ENCODE measurements at regions not wholly inside any gene's neighbourhood (a gene's known extent, or its start where the extent isn't known, plus 50 kb on each side); places are given as distances from the start of the nearest gene placed in this dataset.

DNA sequence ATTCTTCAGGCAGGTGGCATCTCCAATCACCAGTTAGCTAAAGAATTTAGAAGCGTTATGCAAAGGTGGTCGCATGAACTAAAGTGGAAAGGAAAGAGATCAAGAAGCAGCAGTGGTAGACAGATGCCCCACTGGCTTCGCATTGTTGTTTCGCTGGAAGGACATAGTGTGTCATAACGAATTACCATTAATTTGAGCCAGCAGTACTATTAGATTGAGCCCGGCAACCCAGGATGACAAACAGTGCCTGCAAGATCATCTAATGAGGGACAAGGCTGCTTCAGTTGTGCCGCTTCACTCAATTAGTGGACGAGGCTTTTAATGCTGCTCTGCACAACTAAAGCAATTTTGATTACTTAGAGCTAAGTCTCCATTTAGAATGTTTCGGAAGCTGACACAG lies 274.5 kb upstream of the SOX5 start:
- no peak for DNase-seq
- H3K36me3 Mint-ChIP-seq = no peaks in the 10 kb centered on the region
- H3K9me3 Mint-ChIP-seq = peaks cover 3% of the 10 kb centered on the region
- no peaks in the 10 kb centered on the region for H3K4me1 Mint-ChIP-seq
- H3K27me3 Mint-ChIP-seq = no peaks in the 10 kb centered on the region
- no peak overlapping the region for H3K27ac Mint-ChIP-seq
- no peak overlapping the region for H3K4me3 Mint-ChIP-seq
- POLR2A ChIA-PET = no interaction called here
- ATAC-seq (ENCODE audit: low read depth) = no peak

DNA sequence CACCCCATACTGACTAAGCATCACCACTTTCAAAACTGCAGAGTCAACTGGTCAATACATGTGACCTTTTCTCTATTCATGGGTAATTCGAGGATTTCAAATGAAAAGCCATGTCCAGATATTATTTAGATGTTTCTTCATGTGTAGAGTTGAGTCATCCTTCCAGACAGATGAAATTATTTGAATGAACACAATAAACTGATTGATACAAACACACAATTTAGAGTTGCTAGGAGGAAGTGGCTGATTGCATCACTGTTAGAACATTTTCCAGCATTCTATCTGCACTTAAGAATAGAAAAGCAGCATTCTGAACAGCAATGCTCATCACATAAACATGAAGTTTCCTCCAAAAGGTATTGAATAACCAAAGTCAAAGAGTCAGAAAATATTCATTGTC lies 273.5 kb upstream of the SOX5 start:
- Mint-ChIP-seq H3K9me3 (peaks cover 3% of the 10 kb centered on the region), H3K4me1 (no peaks in the 10 kb centered on the region), H3K27ac (no peak overlapping the region), H3K36me3 (no peaks in the 10 kb centered on the region), H3K27me3 (no peaks in the 10 kb centered on the region), H3K4me3 (no peak overlapping the region)
- DNase-seq (no peak), ATAC-seq (ENCODE audit: low read depth) (no peak)
- POLR2A ChIA-PET = no interaction called here

DNA sequence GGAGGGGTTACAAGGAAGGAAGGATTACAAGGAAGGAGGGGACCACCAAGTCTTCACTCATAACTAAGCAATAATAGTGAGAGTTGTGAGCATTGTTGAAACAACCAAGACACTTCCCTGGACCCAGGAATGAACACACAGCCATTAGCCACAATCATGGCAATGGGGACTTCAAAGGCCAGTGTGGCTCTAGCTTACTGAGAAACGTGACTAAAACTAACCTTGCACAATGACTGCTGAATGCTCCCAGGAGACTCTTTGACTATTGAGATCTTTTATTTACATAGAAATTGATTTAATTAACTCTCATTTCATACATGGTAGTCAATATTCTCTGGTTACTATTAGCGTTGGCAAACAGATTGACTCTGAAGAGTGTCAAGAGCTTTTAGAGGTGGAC lies 263.0 kb upstream of the SOX5 start:
- Mint-ChIP-seq H3K27ac (no peak overlapping the region), H3K27me3 (no peaks in the 10 kb centered on the region), H3K4me1 (no peaks in the 10 kb centered on the region), H3K36me3 (no peaks in the 10 kb centered on the region), H3K4me3 (no peak overlapping the region), H3K9me3 (peaks cover 2% of the 10 kb centered on the region)
- POLR2A ChIA-PET = no interaction called here
- ATAC-seq (ENCODE audit: low read depth) = no peak
- no peak for DNase-seq

DNA sequence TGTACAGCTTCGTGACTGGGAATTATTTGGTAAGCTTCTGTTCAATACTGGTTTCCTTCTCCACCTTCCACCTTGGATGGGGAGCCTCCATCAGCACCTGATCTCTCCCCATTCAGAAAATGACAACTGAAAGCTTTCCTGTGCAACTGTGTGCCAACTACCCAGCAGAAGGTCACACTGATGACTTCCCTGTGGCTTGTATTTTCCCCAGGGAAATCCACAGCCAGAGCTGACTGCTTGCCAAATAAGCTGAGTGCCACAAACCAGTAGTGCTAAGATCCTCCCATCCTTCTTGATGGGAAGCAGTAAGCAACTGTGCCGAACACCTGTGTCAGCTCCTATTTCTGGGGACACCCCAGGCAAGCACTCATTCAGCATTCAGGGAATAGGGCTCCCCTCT lies 257.2 kb upstream of the SOX5 start:
- no peaks in the 10 kb centered on the region for H3K27me3 Mint-ChIP-seq
- H3K4me3 Mint-ChIP-seq = no peak overlapping the region
- H3K27ac Mint-ChIP-seq = no peak overlapping the region
- ATAC-seq (ENCODE audit: low read depth) (no peak), DNase-seq (no peak)
- H3K9me3 Mint-ChIP-seq = no peaks in the 10 kb centered on the region
- no peaks in the 10 kb centered on the region for H3K4me1 Mint-ChIP-seq
- H3K36me3 Mint-ChIP-seq = no peaks in the 10 kb centered on the region
- POLR2A ChIA-PET = no interaction called here

DNA sequence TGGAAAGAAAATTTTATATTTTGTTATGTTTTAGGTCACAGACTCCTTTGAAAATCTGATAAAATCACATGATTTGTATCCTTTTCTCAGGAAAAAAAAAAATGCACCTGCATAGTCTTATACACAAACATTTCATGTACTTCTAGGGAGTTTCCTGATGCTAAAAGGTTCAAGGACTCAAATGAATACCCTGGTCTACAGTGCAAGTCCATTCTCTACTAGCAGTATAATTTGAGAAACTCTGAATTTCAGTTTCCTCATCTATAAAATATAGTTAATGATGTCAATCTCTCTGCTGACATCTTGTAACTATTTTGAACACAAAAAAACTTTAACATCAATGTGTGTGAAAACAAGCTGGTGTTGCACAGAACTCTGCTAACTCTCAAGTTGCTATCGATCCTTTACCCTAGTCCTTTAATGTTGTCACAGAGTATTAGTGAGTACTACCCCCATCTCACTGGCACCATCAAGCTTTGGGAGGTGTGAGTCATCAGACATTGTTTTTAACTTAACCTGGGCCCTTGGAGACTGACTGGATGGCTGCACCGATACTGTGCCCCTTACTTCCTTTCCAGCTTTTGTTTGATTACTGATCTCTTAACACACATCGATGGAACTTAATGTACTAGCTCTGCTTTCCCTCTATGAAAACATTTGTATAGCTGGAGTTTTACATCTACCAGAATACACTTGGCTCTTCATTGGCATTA lies 251.9 kb upstream of the SOX5 start:
- Mint-ChIP-seq H3K4me1 (no peaks in the 10 kb centered on the region), H3K27me3 (no peaks in the 10 kb centered on the region), H3K9me3 (no peaks in the 10 kb centered on the region), H3K4me3 (no peak overlapping the region), H3K27ac (no peak overlapping the region), H3K36me3 (no peaks in the 10 kb centered on the region)
- ATAC-seq (ENCODE audit: low read depth) (no peak), DNase-seq (no peak)
- POLR2A ChIA-PET = no interaction called here

DNA sequence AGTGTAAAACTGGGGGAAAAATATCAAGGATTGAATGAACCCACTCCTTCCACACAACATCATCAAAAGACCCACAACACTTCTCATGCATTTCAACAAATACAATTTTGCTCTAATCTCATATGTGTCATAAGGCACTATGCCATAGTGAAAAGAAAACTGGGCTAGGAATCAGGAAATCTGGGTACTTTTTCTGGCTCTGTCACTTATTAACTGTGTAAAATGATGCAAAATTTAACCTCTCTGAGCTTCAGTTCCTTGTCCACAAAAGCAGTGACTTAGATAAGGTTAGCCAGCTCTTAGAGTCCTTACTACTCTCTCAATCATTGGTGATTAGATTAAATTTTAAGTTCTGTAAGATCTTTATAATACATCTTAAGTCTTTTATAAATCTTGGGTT lies 250.5 kb upstream of the SOX5 start:
- DNase-seq (no peak), ATAC-seq (ENCODE audit: low read depth) (no peak)
- H3K4me3 Mint-ChIP-seq = no peak overlapping the region
- no peak overlapping the region for H3K27ac Mint-ChIP-seq
- no peaks in the 10 kb centered on the region for H3K27me3 Mint-ChIP-seq
- POLR2A ChIA-PET = no interaction called here
- H3K9me3 Mint-ChIP-seq = no peaks in the 10 kb centered on the region
- H3K36me3 Mint-ChIP-seq = no peaks in the 10 kb centered on the region
- no peaks in the 10 kb centered on the region for H3K4me1 Mint-ChIP-seq

DNA sequence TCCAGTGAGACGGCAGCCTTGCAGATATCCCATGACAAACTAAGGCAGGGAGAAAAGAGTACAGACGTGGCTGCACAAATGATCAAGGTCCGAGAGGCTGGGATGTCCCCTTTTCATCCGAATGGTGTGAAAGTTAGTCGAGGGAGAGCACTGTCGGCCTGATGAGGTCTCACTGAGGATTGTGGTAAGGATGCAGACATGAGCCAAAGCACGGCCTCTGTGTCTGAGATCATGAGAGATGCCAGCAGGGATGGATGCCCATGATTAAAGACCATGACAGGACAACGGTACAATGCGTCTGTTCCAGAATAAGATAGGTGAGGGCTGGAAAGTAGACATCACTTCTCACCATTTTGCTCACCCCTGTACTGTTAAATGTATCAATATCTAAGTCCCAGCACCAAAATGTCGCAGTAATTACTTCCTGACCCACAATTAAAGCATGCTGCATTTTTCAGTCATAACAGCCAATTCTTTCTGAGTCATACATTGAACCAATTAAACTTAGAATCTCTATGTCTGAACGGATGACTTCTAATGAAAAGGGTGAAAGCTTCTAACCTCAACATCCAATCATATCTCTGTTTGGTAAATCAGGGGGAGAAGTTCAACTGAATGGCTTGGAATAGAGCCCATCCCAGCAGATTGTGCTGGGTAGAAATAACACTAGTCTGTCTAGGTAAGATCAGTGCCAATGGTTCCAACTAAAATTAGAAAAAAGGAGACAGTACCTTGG lies 249.6 kb upstream of the SOX5 start:
- Mint-ChIP-seq H3K9me3 (no peaks in the 10 kb centered on the region), H3K27me3 (no peaks in the 10 kb centered on the region), H3K4me3 (no peak overlapping the region), H3K36me3 (no peaks in the 10 kb centered on the region), H3K4me1 (no peaks in the 10 kb centered on the region), H3K27ac (no peak overlapping the region)
- DNase-seq = no peak
- POLR2A ChIA-PET = no interaction called here
- ATAC-seq (ENCODE audit: low read depth) = no peak

DNA sequence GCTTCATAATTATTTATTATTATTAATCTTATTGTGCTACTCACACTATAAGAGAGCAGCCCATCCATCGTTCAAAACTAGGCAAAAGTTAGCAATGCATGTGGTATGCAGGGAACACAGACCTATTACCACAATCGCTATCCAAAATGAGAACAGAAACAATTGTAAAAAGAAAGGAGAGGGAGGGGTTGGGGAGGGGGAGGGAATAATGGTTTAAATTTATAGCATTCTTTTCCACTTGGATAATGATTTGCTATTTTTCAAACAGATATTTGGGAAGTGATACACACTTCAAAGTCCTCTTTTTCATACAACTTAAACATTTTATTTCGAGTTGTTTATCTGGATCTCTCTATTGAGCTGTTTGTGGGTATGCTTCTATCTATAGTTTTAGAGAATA lies 248.6 kb upstream of the SOX5 start:
- no peaks in the 10 kb centered on the region for H3K9me3 Mint-ChIP-seq
- no peak overlapping the region for H3K27ac Mint-ChIP-seq
- POLR2A ChIA-PET = no interaction called here
- H3K4me3 Mint-ChIP-seq = no peak overlapping the region
- no peak for DNase-seq
- H3K4me1 Mint-ChIP-seq = no peaks in the 10 kb centered on the region
- ATAC-seq (ENCODE audit: low read depth) = no peak
- H3K36me3 Mint-ChIP-seq = no peaks in the 10 kb centered on the region
- H3K27me3 Mint-ChIP-seq = no peaks in the 10 kb centered on the region

DNA sequence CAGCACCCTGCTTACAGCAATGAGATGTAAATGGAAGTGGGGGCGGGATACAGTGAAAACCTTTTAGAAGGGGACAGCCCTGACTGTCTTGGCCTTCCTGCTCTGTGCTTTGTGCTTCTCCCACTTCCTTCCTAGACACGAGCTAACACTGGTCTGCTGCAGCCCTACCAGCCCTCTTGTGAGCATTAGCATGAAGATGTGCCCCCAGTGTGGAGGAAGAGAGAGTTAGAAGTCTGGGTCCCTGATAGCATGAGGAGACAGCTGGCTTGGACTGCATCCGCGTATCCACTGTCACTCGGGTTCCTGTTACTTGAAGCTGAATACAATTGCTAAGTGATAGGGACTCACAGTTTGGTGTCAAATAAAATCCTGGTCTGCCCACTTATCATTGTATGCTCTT lies 248.1 kb upstream of the SOX5 start:
- Mint-ChIP-seq H3K27ac (no peak overlapping the region), H3K4me1 (no peaks in the 10 kb centered on the region), H3K27me3 (no peaks in the 10 kb centered on the region), H3K9me3 (no peaks in the 10 kb centered on the region), H3K4me3 (no peak overlapping the region), H3K36me3 (no peaks in the 10 kb centered on the region)
- POLR2A ChIA-PET = no interaction called here
- DNase-seq = no peak
- no peak for ATAC-seq (ENCODE audit: low read depth)

DNA sequence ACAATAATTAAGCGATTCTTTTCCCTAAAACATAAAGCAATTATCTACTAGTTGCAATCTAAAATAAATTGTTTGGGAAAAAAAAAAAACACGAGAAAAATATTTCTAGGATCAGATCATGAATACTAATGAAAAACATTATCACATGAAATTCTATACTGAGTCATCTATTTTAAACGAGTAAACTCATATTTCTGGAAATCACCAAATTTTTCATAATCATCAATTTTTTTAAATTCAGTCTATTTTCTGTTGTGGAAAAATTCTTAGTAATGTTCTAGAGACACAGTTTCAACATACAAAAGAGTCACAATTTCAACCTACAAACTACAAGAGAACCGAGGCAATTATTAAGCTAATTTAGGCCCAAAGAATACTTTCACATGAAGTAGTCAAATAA lies 245.6 kb upstream of the SOX5 start:
- no peak overlapping the region for H3K4me3 Mint-ChIP-seq

DNA sequence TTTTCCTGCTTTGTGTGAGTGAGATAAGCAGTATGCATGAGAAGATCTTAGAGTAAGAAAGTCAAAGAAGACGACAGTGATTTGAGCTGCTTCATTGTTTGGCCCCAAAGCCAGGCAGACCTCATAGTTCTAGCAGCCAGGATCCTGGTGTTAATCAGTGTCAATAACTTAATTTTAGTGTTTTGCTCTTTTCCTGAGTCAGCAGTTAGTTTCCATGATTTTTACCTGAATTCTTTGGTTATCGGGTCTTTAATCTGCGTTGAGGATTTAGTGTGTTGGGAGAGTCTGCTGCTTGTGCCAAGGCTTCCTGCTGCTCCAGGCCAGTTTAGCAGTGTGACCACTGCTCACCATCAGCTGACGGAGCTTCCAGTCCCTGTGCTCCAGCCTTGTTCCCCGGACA lies 241.6 kb upstream of the SOX5 start:
- Mint-ChIP-seq H3K27me3 (no peaks in the 10 kb centered on the region), H3K27ac (no peak overlapping the region), H3K4me3 (no peak overlapping the region), H3K4me1 (no peaks in the 10 kb centered on the region), H3K36me3 (no peaks in the 10 kb centered on the region), H3K9me3 (no peaks in the 10 kb centered on the region)
- POLR2A ChIA-PET = no interaction called here
- no peak for DNase-seq
- no peak for ATAC-seq (ENCODE audit: low read depth)

More for the DNA sequence above, 245.6 kb upstream of the SOX5 start:
- H3K27me3 Mint-ChIP-seq = no peaks in the 10 kb centered on the region
- DNase-seq = no peak
- H3K4me1 Mint-ChIP-seq = no peaks in the 10 kb centered on the region
- no peak for ATAC-seq (ENCODE audit: low read depth)
- no peaks in the 10 kb centered on the region for H3K9me3 Mint-ChIP-seq
- POLR2A ChIA-PET = no interaction called here
- H3K36me3 Mint-ChIP-seq = no peaks in the 10 kb centered on the region
- H3K27ac Mint-ChIP-seq = no peak overlapping the region

DNA sequence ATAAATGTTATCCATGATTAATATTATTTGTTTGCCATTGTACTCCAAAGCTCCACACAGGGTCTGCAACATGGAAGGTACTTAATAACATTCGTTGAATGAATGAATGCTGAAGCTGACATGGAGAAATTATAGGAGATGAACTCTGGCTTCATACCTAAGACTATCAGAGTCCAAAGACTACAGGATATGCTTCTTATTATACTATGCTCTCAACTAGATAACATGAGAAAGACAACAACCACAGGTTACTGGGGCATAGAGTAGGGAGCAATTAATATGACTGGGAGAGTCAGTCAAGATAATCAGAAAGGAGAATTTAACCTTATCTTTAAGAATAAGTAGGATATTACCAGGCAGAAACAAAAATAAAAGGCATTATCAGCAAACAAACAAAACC lies 236.3 kb upstream of the SOX5 start:
- ATAC-seq (ENCODE audit: low read depth) (no peak), DNase-seq (no peak)
- POLR2A ChIA-PET = no interaction called here
- no peaks in the 10 kb centered on the region for H3K27me3 Mint-ChIP-seq
- H3K27ac Mint-ChIP-seq = no peak overlapping the region
- H3K9me3 Mint-ChIP-seq = no peaks in the 10 kb centered on the region
- H3K36me3 Mint-ChIP-seq = no peaks in the 10 kb centered on the region
- no peak overlapping the region for H3K4me3 Mint-ChIP-seq
- no peaks in the 10 kb centered on the region for H3K4me1 Mint-ChIP-seq

DNA sequence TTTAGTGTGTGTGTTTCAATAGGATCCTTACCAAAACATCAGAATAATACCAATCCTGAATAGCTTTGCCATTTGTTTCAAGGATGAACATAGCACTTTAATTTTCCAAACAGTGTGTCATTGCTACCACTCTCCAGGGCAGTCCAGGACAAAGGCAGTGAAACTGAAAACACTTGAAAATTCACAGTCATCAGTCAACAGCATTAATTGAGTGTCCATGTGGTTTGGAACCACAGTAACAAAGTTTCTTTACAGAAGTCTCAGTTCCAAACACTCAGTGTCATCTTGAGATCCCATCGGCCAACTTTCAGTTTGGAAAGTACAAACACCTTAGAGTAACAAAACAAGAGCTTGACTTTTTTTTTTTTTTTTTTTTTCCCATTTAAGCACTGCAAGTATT lies 228.4 kb upstream of the SOX5 start:
- Mint-ChIP-seq H3K4me3 (no peak overlapping the region), H3K27me3 (no peaks in the 10 kb centered on the region), H3K27ac (no peak overlapping the region), H3K9me3 (no peaks in the 10 kb centered on the region), H3K36me3 (no peaks in the 10 kb centered on the region), H3K4me1 (no peaks in the 10 kb centered on the region)
- ATAC-seq (ENCODE audit: low read depth) (no peak), DNase-seq (no peak)
- POLR2A ChIA-PET = no interaction called here

DNA sequence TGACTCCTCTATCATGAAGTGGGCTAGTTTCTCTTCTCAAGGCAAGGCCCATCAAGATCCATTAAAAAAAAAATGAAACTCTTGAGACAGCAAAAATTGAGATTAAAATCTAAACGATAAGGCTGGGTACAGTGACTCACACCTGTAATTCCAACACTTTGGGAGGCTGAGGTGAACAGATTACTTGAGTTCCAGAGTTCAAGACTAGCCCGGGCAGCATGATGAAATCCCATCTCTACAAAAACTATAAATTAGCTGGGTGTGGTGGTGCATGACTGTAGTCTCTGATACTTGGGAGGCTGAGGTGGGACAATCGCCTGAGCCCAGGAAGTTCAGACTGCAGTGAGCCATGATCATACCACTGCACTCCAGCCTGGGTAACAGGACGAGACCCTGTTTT lies 226.5 kb upstream of the SOX5 start:
- DNase-seq = no peak
- no peaks in the 10 kb centered on the region for H3K36me3 Mint-ChIP-seq
- H3K4me1 Mint-ChIP-seq = no peaks in the 10 kb centered on the region
- H3K27ac Mint-ChIP-seq = no peak overlapping the region
- POLR2A ChIA-PET = no interaction called here
- H3K27me3 Mint-ChIP-seq = no peaks in the 10 kb centered on the region
- no peak overlapping the region for H3K4me3 Mint-ChIP-seq
- no peaks in the 10 kb centered on the region for H3K9me3 Mint-ChIP-seq
- no peak for ATAC-seq (ENCODE audit: low read depth)
